ENCODE measurements at regions not wholly inside any gene's neighbourhood (a gene's known extent, or its start where the extent isn't known, plus 50 kb on each side); places are given as distances from the start of the nearest gene placed in this dataset.

GRCh38 chr3:174403831-174404230 is 455.3 kb upstream of the NAALADL2 start:
- no peak for DNase-seq (ENCODE audit: low read depth)

- peak; percentile 7 for DNase-seq (ENCODE audit: low read depth)
Observed at GRCh38 chr3:174408310-174408709, 450.8 kb upstream of the NAALADL2 start.

- DNase-seq (ENCODE audit: low read depth), result no peak
Observed at GRCh38 chr3:174409086-174409743, 449.9 kb upstream of the NAALADL2 start.

- no peak for DNase-seq (ENCODE audit: low read depth)
Observed at GRCh38 chr3:174413062-174413912, 445.8 kb upstream of the NAALADL2 start.

GRCh38 chr3:174414902-174415301 is 444.2 kb upstream of the NAALADL2 start:
- no peak for DNase-seq (ENCODE audit: low read depth)

GRCh38 chr3:174417573-174417972 is 441.6 kb upstream of the NAALADL2 start:
- no peak for DNase-seq (ENCODE audit: low read depth)

- no peak for DNase-seq (ENCODE audit: low read depth)
Observed at GRCh38 chr3:174419216-174419615, 439.9 kb upstream of the NAALADL2 start.

GRCh38 chr3:174423936-174424335 is 435.2 kb upstream of the NAALADL2 start:
- DNase-seq (ENCODE audit: low read depth), result no peak

GRCh38 chr3:174424656-174425055 is 434.5 kb upstream of the NAALADL2 start:
- DNase-seq (ENCODE audit: low read depth), result no peak

GRCh38 chr3:174425422-174425821 is 433.7 kb upstream of the NAALADL2 start:
- no peak for DNase-seq (ENCODE audit: low read depth)

- DNase-seq (ENCODE audit: low read depth), result no peak
Observed at GRCh38 chr3:174430986-174431385, 428.1 kb upstream of the NAALADL2 start.

GRCh38 chr3:174431717-174432116 is 427.4 kb upstream of the NAALADL2 start:
- no peak for DNase-seq (ENCODE audit: low read depth)

GRCh38 chr3:174436367-174436766 is 422.8 kb upstream of the NAALADL2 start:
- DNase-seq (ENCODE audit: low read depth), result no peak

- no peak for DNase-seq (ENCODE audit: low read depth)
Observed at GRCh38 chr3:174438501-174439145, 420.5 kb upstream of the NAALADL2 start.

- DNase-seq (ENCODE audit: low read depth), result peak; percentile 97
Observed at GRCh38 chr3:174439331-174440252, 419.5 kb upstream of the NAALADL2 start.

GRCh38 chr3:174440253-174440701 is 418.9 kb upstream of the NAALADL2 start:
- peak; percentile 30 for DNase-seq (ENCODE audit: low read depth)

GRCh38 chr3:174440741-174441587 is 418.2 kb upstream of the NAALADL2 start:
- peak; percentile 88 for DNase-seq (ENCODE audit: low read depth)

- DNase-seq (ENCODE audit: low read depth), result peak; percentile 72
Observed at GRCh38 chr3:174441588-174442301, 417.4 kb upstream of the NAALADL2 start.

- no peak for DNase-seq (ENCODE audit: low read depth)
Observed at GRCh38 chr3:174442302-174442682, 416.8 kb upstream of the NAALADL2 start.

- DNase-seq (ENCODE audit: low read depth), result no peak
Observed at GRCh38 chr3:174444391-174444790, 414.7 kb upstream of the NAALADL2 start.
